ENCODE measurements at regions not wholly inside any gene's neighbourhood (a gene's known extent, or its start where the extent isn't known, plus 50 kb on each side); places are given as distances from the start of the nearest gene placed in this dataset.

DNA sequence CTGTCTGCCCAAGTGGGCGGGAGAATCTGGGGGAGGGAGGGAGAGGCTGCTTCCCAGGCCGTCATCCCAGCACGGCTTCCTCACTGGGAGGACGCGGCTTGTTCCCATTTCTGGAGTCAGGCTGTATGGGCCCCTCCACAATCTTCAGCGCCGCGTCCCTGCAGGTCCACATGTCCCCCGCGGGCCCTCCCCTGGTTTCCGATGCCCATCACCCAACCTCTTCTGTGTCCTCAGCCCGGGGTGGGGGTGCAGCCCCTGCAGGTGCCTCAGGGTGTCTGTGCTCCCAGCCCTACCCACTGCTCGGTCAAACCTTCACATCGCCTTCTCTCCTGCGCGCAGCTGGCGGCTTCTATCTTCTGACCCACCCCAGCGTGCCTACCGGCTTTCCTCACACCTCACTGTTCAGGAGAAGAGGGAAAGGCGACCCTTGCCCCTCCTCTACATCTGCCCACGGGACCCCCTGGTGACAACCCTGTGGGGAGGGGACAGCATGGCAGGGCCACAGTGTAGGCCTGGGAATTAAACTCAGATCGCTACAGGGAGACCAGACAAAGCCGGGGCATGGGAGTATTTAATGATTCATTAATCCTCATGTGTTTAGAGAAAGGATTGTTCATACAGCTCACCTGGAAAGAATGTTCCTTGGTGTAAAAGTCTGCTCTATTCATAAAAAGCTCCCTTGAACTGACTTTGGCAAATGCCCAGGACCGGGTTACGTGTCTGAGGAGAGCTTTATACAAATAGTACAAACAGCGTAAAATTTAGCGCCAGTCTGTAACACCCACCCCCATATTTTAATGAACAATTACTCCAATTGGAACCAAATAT lies 145.1 kb downstream of the IRX1 start:
- TF ChIP-seq CTBP1 (IDR thresholded peaks at IDR 0.05; ENCODE audit: borderline replicate concordance): no peak
- TF ChIP-seq SP1 (IDR thresholded peaks at IDR 0.05): no peak
- no peak for TF ChIP-seq NFRKB (IDR thresholded peaks at IDR 0.05)
- TF ChIP-seq LEF1 (IDR thresholded peaks at IDR 0.05; ENCODE audit: borderline replicate concordance): no peak
- TF ChIP-seq ELF4 (IDR thresholded peaks at IDR 0.05): no peak
- TF ChIP-seq ZNF384 (IDR thresholded peaks at IDR 0.05): no peak
- TF ChIP-seq FOXK2 (IDR thresholded peaks at IDR 0.05): no peak
- no peak for TF ChIP-seq FOXA1 (IDR thresholded peaks at IDR 0.05)
- TF ChIP-seq BHLHE40 (IDR thresholded peaks at IDR 0.05; ENCODE audit: borderline replicate concordance): no peak
- TF ChIP-seq SUZ12 (IDR thresholded peaks at IDR 0.05): no peak

Measured in HEK293T (cell line).